HG03520 (cell line): ENCODE measurements at regions not wholly inside any gene's neighbourhood (a gene's known extent, or its start where the extent isn't known, plus 50 kb on each side); places are given as distances from the start of the nearest gene placed in this dataset.

Source experiments
- ATAC-seq: cut with Tn5 transposase; IDR thresholded peaks from one replicate; pipeline ENCODE4 v1.9.1; 2021; ENCODE audit warnings: mild to moderate bottlenecking, moderate library complexity; ENCODE audit not compliant: unreplicated experiment

GRCh38 chr6:33967966-33968724 lies 164.3 kb upstream of the MLN start:
- no peak for ATAC-seq

- ATAC-seq, result no peak
These were observed 163.5 kb upstream of the MLN start for GRCh38 chr6:33967265-33967767.

GRCh38 chr6:33966536-33966935 lies 162.7 kb upstream of the MLN start:
- no peak for ATAC-seq

- ATAC-seq, result no peak
These were observed 162.0 kb upstream of the MLN start for GRCh38 chr6:33965766-33966165.

GRCh38 chr6:33964387-33964786 lies 160.6 kb upstream of the MLN start:
- no peak for ATAC-seq

GRCh38 chr6:33963136-33963750 lies 159.4 kb upstream of the MLN start:
- ATAC-seq, result no peak

- no peak for ATAC-seq
These were observed 158.6 kb upstream of the MLN start for GRCh38 chr6:33962246-33963027.

- no peak for ATAC-seq
These were observed 157.9 kb upstream of the MLN start for GRCh38 chr6:33961691-33962090.

- no peak for ATAC-seq
These were observed 156.8 kb upstream of the MLN start for GRCh38 chr6:33960345-33961313.

GRCh38 chr6:33959661-33960344 lies 156.0 kb upstream of the MLN start:
- no peak for ATAC-seq

- ATAC-seq, result no peak
These were observed 155.5 kb upstream of the MLN start for GRCh38 chr6:33959329-33959651.

- no peak for ATAC-seq
These were observed 154.9 kb upstream of the MLN start for GRCh38 chr6:33958526-33959328.

- ATAC-seq, result no peak
These were observed 154.2 kb upstream of the MLN start for GRCh38 chr6:33957892-33958525.

- ATAC-seq, result no peak
These were observed 153.5 kb upstream of the MLN start for GRCh38 chr6:33957131-33957891.

GRCh38 chr6:33956206-33956605 lies 152.4 kb upstream of the MLN start:
- ATAC-seq, result no peak

- no peak for ATAC-seq
These were observed 151.8 kb upstream of the MLN start for GRCh38 chr6:33955566-33955965.

- no peak for ATAC-seq
These were observed 150.7 kb upstream of the MLN start for GRCh38 chr6:33954453-33954852.

GRCh38 chr6:33953171-33953570 lies 149.4 kb upstream of the MLN start:
- no peak for ATAC-seq
